Bronchial epithelial cell (primary cell): ENCODE measurements at regions not wholly inside any gene's neighbourhood (a gene's known extent, or its start where the extent isn't known, plus 50 kb on each side); places are given as distances from the start of the nearest gene placed in this dataset.
"Not testable (repeated sequence)": the region's sequence is repeated elsewhere in the genome, so short reads cannot be mapped to it uniquely, and the experiment has no call there.

ENCODE experiments used
- DNase-seq: peaks from one replicate; pipeline ENCODE4 v3.0.0-alpha.2; 2010; ENCODE audit warnings: low read depth
- FAIRE-seq: peaks from 2 replicates; lab custom pipeline; 2011; peaks lifted over from hg19 to GRCh38; lab: Jason Lieb, UNC
- H3K27me3 ChIP-seq: 2 replicates; pipeline ENCODE4 v1.5.1; 2011; ENCODE audit warnings: low read length; ENCODE audit not compliant: control insufficient read depth, insufficient read depth
- H3K36me3 ChIP-seq: 2 replicates; pipeline ENCODE4 v1.5.1; 2011; ENCODE audit warnings: low read length; ENCODE audit not compliant: control insufficient read depth, insufficient read depth
- H3K4me3 ChIP-seq: 2 replicates; pipeline ENCODE4 v1.5.1; 2011; ENCODE audit warnings: mild to moderate bottlenecking, low read depth, low read length, control low read depth
- CTCF ChIP-seq: IDR thresholded peaks from 2 replicates; pipeline ENCODE4 v1.5.1; 2011; ENCODE audit warnings: mild to moderate bottlenecking, moderate library complexity, low read length, control low read depth, inconsistent platforms; ENCODE audit not compliant: insufficient read depth, severe bottlenecking

GRCh38 chr9:85847782-85848181 lies 93.2 kb upstream of the NAA35 start:
- H3K36me3 ChIP-seq, H3K4me3 ChIP-seq, DNase-seq, H3K27me3 ChIP-seq, FAIRE-seq: not testable (repeated sequence)

- DNase-seq (no peak), FAIRE-seq (no peak)
- no peaks in the 10 kb centered on the region for H3K36me3 ChIP-seq
- no peaks in the 10 kb centered on the region for H3K27me3 ChIP-seq
- TF ChIP-seq CTCF, result no peak
- no peak overlapping the region for H3K4me3 ChIP-seq
These were observed 82.7 kb upstream of the NAA35 start for GRCh38 chr9:85858056-85858750.

- no peaks in the 10 kb centered on the region for H3K36me3 ChIP-seq
- DNase-seq, result peak; percentile 46
- FAIRE-seq, result no peak
- no peak for TF ChIP-seq CTCF
- no peaks in the 10 kb centered on the region for H3K27me3 ChIP-seq
- H3K4me3 ChIP-seq, result no peak overlapping the region
These were observed 81.2 kb upstream of the NAA35 start for GRCh38 chr9:85859765-85860164.

- FAIRE-seq, H3K27me3 ChIP-seq, H3K36me3 ChIP-seq, H3K4me3 ChIP-seq, DNase-seq: not testable (repeated sequence)
These were observed 79.1 kb upstream of the NAA35 start for GRCh38 chr9:85861882-85862281.

- DNase-seq, result no peak
- Histone ChIP-seq H3K36me3 (no peaks in the 10 kb centered on the region), H3K27me3 (no peaks in the 10 kb centered on the region), H3K4me3 (no peak overlapping the region)
- TF ChIP-seq CTCF, result no peak
- FAIRE-seq, result no peak
These were observed 77.1 kb upstream of the NAA35 start for GRCh38 chr9:85863875-85864274.

GRCh38 chr9:85871008-85871407 lies 69.9 kb upstream of the NAA35 start:
- Histone ChIP-seq H3K4me3 (no peak overlapping the region), H3K27me3 (no peaks in the 10 kb centered on the region), H3K36me3 (no peaks in the 10 kb centered on the region)
- TF ChIP-seq CTCF, result no peak
- no peak for FAIRE-seq
- no peak for DNase-seq

GRCh38 chr9:85871683-85872082 lies 69.3 kb upstream of the NAA35 start:
- not testable (repeated sequence) for H3K4me3 ChIP-seq, DNase-seq, H3K36me3 ChIP-seq, H3K27me3 ChIP-seq, FAIRE-seq
